ENCODE measurements at regions not wholly inside any gene's neighbourhood (a gene's known extent, or its start where the extent isn't known, plus 50 kb on each side); places are given as distances from the start of the nearest gene placed in this dataset.
"Not testable (repeated sequence)": the region's sequence is repeated elsewhere in the genome, so short reads cannot be mapped to it uniquely, and the experiment has no call there.

GRCh38 chr2:87429206-87429930, 318.5 kb upstream of the PLGLB2 start:
- not testable (repeated sequence) for H3K27me3 ChIP-seq (ENCODE audit: insufficient read depth, poor library complexity, severe bottlenecking); H3K27ac ChIP-seq (replicated peaks); DNase-seq (ENCODE audit: low read depth in 1 of 2, low spot score in 1 of 2); H3K4me3 ChIP-seq (replicated peaks; ENCODE audit: insufficient read depth, low read length)

- not testable (repeated sequence) for DNase-seq (ENCODE audit: low read depth in 1 of 2, low spot score in 1 of 2); H3K4me3 ChIP-seq (replicated peaks; ENCODE audit: insufficient read depth, low read length); H3K27ac ChIP-seq (replicated peaks); H3K27me3 ChIP-seq (ENCODE audit: insufficient read depth, poor library complexity, severe bottlenecking)
These were observed 318.0 kb upstream of the PLGLB2 start for GRCh38 chr2:87429931-87430275.

GRCh38 chr2:87431051-87431450, 316.8 kb upstream of the PLGLB2 start:
- not testable (repeated sequence) for H3K27me3 ChIP-seq (ENCODE audit: insufficient read depth, poor library complexity, severe bottlenecking); DNase-seq (ENCODE audit: low read depth in 1 of 2, low spot score in 1 of 2); H3K27ac ChIP-seq (replicated peaks); H3K4me3 ChIP-seq (replicated peaks; ENCODE audit: insufficient read depth, low read length)

- DNase-seq (ENCODE audit: low read depth in 1 of 2, low spot score in 1 of 2); H3K27ac ChIP-seq (replicated peaks); H3K27me3 ChIP-seq (ENCODE audit: insufficient read depth, poor library complexity, severe bottlenecking); H3K4me3 ChIP-seq (replicated peaks; ENCODE audit: insufficient read depth, low read length): not testable (repeated sequence)
These were observed 315.0 kb upstream of the PLGLB2 start for GRCh38 chr2:87432711-87433453.

GRCh38 chr2:87436007-87436406, 311.9 kb upstream of the PLGLB2 start:
- DNase-seq (ENCODE audit: low read depth in 1 of 2, low spot score in 1 of 2); H3K4me3 ChIP-seq (replicated peaks; ENCODE audit: insufficient read depth, low read length); H3K27me3 ChIP-seq (ENCODE audit: insufficient read depth, poor library complexity, severe bottlenecking); H3K27ac ChIP-seq (replicated peaks): not testable (repeated sequence)

- DNase-seq (ENCODE audit: low read depth in 1 of 2, low spot score in 1 of 2); H3K27ac ChIP-seq (replicated peaks); H3K4me3 ChIP-seq (replicated peaks; ENCODE audit: insufficient read depth, low read length); H3K27me3 ChIP-seq (ENCODE audit: insufficient read depth, poor library complexity, severe bottlenecking): not testable (repeated sequence)
These were observed 310.1 kb upstream of the PLGLB2 start for GRCh38 chr2:87437701-87438260.

- not testable (repeated sequence) for H3K4me3 ChIP-seq (replicated peaks; ENCODE audit: insufficient read depth, low read length); H3K27me3 ChIP-seq (ENCODE audit: insufficient read depth, poor library complexity, severe bottlenecking)
- peak in 1 of 2 experiments; percentile 70 for DNase-seq (ENCODE audit: low read depth in 1 of 2, low spot score in 1 of 2)
- H3K27ac ChIP-seq (replicated peaks), result peak overlapping the region; percentile 43; the same call in 1 of the 2 replicates
These were observed 309.0 kb upstream of the PLGLB2 start for GRCh38 chr2:87438780-87439454.

- peak overlapping the region; percentile 46 for H3K27ac ChIP-seq (replicated peaks)
- DNase-seq (ENCODE audit: low read depth in 1 of 2, low spot score in 1 of 2), result peak in 1 of 2 experiments; percentile 58
- not testable (repeated sequence) for H3K27me3 ChIP-seq (ENCODE audit: insufficient read depth, poor library complexity, severe bottlenecking); H3K4me3 ChIP-seq (replicated peaks; ENCODE audit: insufficient read depth, low read length)
These were observed 308.2 kb upstream of the PLGLB2 start for GRCh38 chr2:87439617-87440204.

GRCh38 chr2:87440650-87441049, 307.2 kb upstream of the PLGLB2 start:
- not testable (repeated sequence) for DNase-seq (ENCODE audit: low read depth in 1 of 2, low spot score in 1 of 2); H3K4me3 ChIP-seq (replicated peaks; ENCODE audit: insufficient read depth, low read length); H3K27me3 ChIP-seq (ENCODE audit: insufficient read depth, poor library complexity, severe bottlenecking); H3K27ac ChIP-seq (replicated peaks)

GRCh38 chr2:87441375-87441774, 306.5 kb upstream of the PLGLB2 start:
- DNase-seq (ENCODE audit: low read depth in 1 of 2, low spot score in 1 of 2); H3K27ac ChIP-seq (replicated peaks); H3K27me3 ChIP-seq (ENCODE audit: insufficient read depth, poor library complexity, severe bottlenecking); H3K4me3 ChIP-seq (replicated peaks; ENCODE audit: insufficient read depth, low read length): not testable (repeated sequence)

GRCh38 chr2:87442983-87443577, 304.8 kb upstream of the PLGLB2 start:
- not testable (repeated sequence) for H3K27me3 ChIP-seq (ENCODE audit: insufficient read depth, poor library complexity, severe bottlenecking); H3K27ac ChIP-seq (replicated peaks); H3K4me3 ChIP-seq (replicated peaks; ENCODE audit: insufficient read depth, low read length); DNase-seq (ENCODE audit: low read depth in 1 of 2, low spot score in 1 of 2)

GRCh38 chr2:87444951-87445350, 302.9 kb upstream of the PLGLB2 start:
- H3K4me3 ChIP-seq (replicated peaks; ENCODE audit: insufficient read depth, low read length); DNase-seq (ENCODE audit: low read depth in 1 of 2, low spot score in 1 of 2); H3K27ac ChIP-seq (replicated peaks); H3K27me3 ChIP-seq (ENCODE audit: insufficient read depth, poor library complexity, severe bottlenecking): not testable (repeated sequence)

- H3K27me3 ChIP-seq (ENCODE audit: insufficient read depth, poor library complexity, severe bottlenecking); DNase-seq (ENCODE audit: low read depth in 1 of 2, low spot score in 1 of 2); H3K27ac ChIP-seq (replicated peaks); H3K4me3 ChIP-seq (replicated peaks; ENCODE audit: insufficient read depth, low read length): not testable (repeated sequence)
These were observed 302.1 kb upstream of the PLGLB2 start for GRCh38 chr2:87445613-87446312.

- not testable (repeated sequence) for H3K4me3 ChIP-seq (replicated peaks; ENCODE audit: insufficient read depth, low read length); H3K27me3 ChIP-seq (ENCODE audit: insufficient read depth, poor library complexity, severe bottlenecking); DNase-seq (ENCODE audit: low read depth in 1 of 2, low spot score in 1 of 2); H3K27ac ChIP-seq (replicated peaks)
These were observed 301.6 kb upstream of the PLGLB2 start for GRCh38 chr2:87446313-87446696.
